GM23338 (cell line): ENCODE measurements at regions not wholly inside any gene's neighbourhood (a gene's known extent, or its start where the extent isn't known, plus 50 kb on each side); places are given as distances from the start of the nearest gene placed in this dataset.

Experiments
- EZH2 ChIP-seq: fragments of 200-600 bp; sonication (generic); IDR thresholded peaks from one replicate; pipeline ENCODE4 v1.8.0; 2017; ENCODE audit warnings: antibody characterized with exemption, mild to moderate bottlenecking, low read depth; ENCODE audit not compliant: unreplicated experiment
- JUNB ChIP-seq: IDR thresholded peaks from one replicate; pipeline ENCODE4 v1.6.1; 2016; ENCODE audit warnings: antibody characterized with exemption; ENCODE audit not compliant: unreplicated experiment
- TF ChIP-seq, protein P1 (sequence below), 2 experiments: fragments of 200-600 bp in 1 of 2; sonication (generic) in 1 of 2; conservative IDR thresholded peaks; 2 replicates each; pipeline versions ENCODE4 v1.5.1 to v1.6.1; 2016 to 2017; ENCODE audit warnings: antibody characterized with exemption in 2 of 2, low read depth in 2 of 2, mild to moderate bottlenecking in 2 of 2, moderate library complexity in 1 of 2

DNA sequence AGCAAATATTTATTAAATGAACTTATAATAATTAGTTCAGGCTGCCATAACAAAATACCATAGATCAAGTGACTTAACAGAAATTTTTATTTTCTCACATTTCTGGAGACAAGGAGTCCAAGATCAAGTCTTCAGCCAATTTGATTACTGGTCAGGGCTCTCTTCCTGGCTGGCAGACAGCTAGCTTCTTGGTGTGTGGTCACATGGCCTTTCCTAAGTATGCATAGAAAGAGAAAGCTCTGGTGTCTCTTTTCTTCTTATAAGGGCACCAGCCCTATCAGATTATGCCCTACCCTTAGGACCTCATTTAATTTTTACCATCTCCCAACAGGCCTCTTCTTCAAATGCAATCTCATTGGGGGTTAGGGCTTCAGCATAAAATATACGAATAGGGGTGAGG lies 438.5 kb upstream of the INTU start:
- TF ChIP-seq, protein P1, sequence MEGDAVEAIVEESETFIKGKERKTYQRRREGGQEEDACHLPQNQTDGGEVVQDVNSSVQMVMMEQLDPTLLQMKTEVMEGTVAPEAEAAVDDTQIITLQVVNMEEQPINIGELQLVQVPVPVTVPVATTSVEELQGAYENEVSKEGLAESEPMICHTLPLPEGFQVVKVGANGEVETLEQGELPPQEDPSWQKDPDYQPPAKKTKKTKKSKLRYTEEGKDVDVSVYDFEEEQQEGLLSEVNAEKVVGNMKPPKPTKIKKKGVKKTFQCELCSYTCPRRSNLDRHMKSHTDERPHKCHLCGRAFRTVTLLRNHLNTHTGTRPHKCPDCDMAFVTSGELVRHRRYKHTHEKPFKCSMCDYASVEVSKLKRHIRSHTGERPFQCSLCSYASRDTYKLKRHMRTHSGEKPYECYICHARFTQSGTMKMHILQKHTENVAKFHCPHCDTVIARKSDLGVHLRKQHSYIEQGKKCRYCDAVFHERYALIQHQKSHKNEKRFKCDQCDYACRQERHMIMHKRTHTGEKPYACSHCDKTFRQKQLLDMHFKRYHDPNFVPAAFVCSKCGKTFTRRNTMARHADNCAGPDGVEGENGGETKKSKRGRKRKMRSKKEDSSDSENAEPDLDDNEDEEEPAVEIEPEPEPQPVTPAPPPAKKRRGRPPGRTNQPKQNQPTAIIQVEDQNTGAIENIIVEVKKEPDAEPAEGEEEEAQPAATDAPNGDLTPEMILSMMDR (conservative IDR thresholded peaks at IDR 0.05; ENCODE audit: low read depth in 2 of 2) = no peak
- TF ChIP-seq JUNB (no peak), EZH2 (no peak)
